HG02588 (cell line): ENCODE measurements at regions not wholly inside any gene's neighbourhood (a gene's known extent, or its start where the extent isn't known, plus 50 kb on each side); places are given as distances from the start of the nearest gene placed in this dataset.
"Not testable (repeated sequence)": the region's sequence is repeated elsewhere in the genome, so short reads cannot be mapped to it uniquely, and the experiment has no call there.

Experiments
- ATAC-seq: cut with Tn5 transposase; IDR thresholded peaks from one replicate; pipeline ENCODE4 v1.9.1; 2021; ENCODE audit warnings: mild to moderate bottlenecking, moderate library complexity; ENCODE audit not compliant: unreplicated experiment

- no peak for ATAC-seq
These were observed 294.9 kb downstream of the MED10 start for GRCh38 chr5:6083311-6083978.

GRCh38 chr5:6082685-6083084 is 295.7 kb downstream of the MED10 start:
- ATAC-seq = no peak

GRCh38 chr5:6081727-6082210 is 296.6 kb downstream of the MED10 start:
- no peak for ATAC-seq

GRCh38 chr5:6080930-6081726 is 297.2 kb downstream of the MED10 start:
- ATAC-seq = no peak

GRCh38 chr5:6080436-6080835 is 297.9 kb downstream of the MED10 start:
- ATAC-seq = no peak

GRCh38 chr5:6078881-6079280 is 299.5 kb downstream of the MED10 start:
- ATAC-seq = no peak

- ATAC-seq = no peak
These were observed 301.8 kb downstream of the MED10 start for GRCh38 chr5:6076341-6077239.

GRCh38 chr5:6072488-6072887 is 305.9 kb downstream of the MED10 start:
- ATAC-seq = not testable (repeated sequence)

GRCh38 chr5:6069496-6070185 is 308.7 kb downstream of the MED10 start:
- no peak for ATAC-seq

GRCh38 chr5:6066016-6066415 is 312.3 kb downstream of the MED10 start:
- no peak for ATAC-seq

GRCh38 chr5:6059137-6059800 is 319.1 kb downstream of the MED10 start:
- no peak for ATAC-seq

- no peak for ATAC-seq
These were observed 320.2 kb downstream of the MED10 start for GRCh38 chr5:6058055-6058715.

- no peak for ATAC-seq
These were observed 322.1 kb downstream of the MED10 start for GRCh38 chr5:6056280-6056679.

GRCh38 chr5:6049662-6050061 is 328.7 kb downstream of the MED10 start:
- no peak for ATAC-seq

GRCh38 chr5:6048746-6049145 is 329.6 kb downstream of the MED10 start:
- ATAC-seq = no peak

- ATAC-seq = no peak
These were observed 331.9 kb downstream of the MED10 start for GRCh38 chr5:6046296-6046967.

GRCh38 chr5:6043491-6044310 is 334.6 kb downstream of the MED10 start:
- no peak for ATAC-seq

GRCh38 chr5:6041977-6042550 is 336.3 kb downstream of the MED10 start:
- no peak for ATAC-seq
